HG02885 (cell line): ENCODE measurements at regions not wholly inside any gene's neighbourhood (a gene's known extent, or its start where the extent isn't known, plus 50 kb on each side); places are given as distances from the start of the nearest gene placed in this dataset.

Source experiments
- ATAC-seq: cut with Tn5 transposase; IDR thresholded peaks from one replicate; pipeline ENCODE4 v1.9.1; 2021; ENCODE audit warnings: mild to moderate bottlenecking; ENCODE audit not compliant: unreplicated experiment, poor library complexity

- ATAC-seq, result no peak
These were observed 133.6 kb upstream of the PRICKLE2 start for GRCh38 chr3:64358853-64359252.

- no peak for ATAC-seq
These were observed 132.9 kb upstream of the PRICKLE2 start for GRCh38 chr3:64358176-64358575.

- no peak for ATAC-seq
These were observed 132.2 kb upstream of the PRICKLE2 start for GRCh38 chr3:64357481-64357880.

GRCh38 chr3:64355401-64355807 lies 130.1 kb upstream of the PRICKLE2 start:
- ATAC-seq, result no peak

GRCh38 chr3:64354956-64355355 lies 129.7 kb upstream of the PRICKLE2 start:
- ATAC-seq, result no peak

GRCh38 chr3:64354221-64354620 lies 129.0 kb upstream of the PRICKLE2 start:
- no peak for ATAC-seq

GRCh38 chr3:64353226-64353625 lies 128.0 kb upstream of the PRICKLE2 start:
- ATAC-seq, result no peak

- no peak for ATAC-seq
These were observed 127.3 kb upstream of the PRICKLE2 start for GRCh38 chr3:64352639-64352992.

GRCh38 chr3:64351713-64352638 lies 126.7 kb upstream of the PRICKLE2 start:
- no peak for ATAC-seq

- no peak for ATAC-seq
These were observed 124.3 kb upstream of the PRICKLE2 start for GRCh38 chr3:64349551-64349950.

- no peak for ATAC-seq
These were observed 120.1 kb upstream of the PRICKLE2 start for GRCh38 chr3:64345371-64345770.

GRCh38 chr3:64344721-64345207 lies 119.5 kb upstream of the PRICKLE2 start:
- no peak for ATAC-seq

- ATAC-seq, result no peak
These were observed 118.6 kb upstream of the PRICKLE2 start for GRCh38 chr3:64343689-64344430.

GRCh38 chr3:64342940-64343688 lies 117.8 kb upstream of the PRICKLE2 start:
- ATAC-seq, result no peak

GRCh38 chr3:64341296-64341695 lies 116.0 kb upstream of the PRICKLE2 start:
- ATAC-seq, result no peak

GRCh38 chr3:64340641-64341101 lies 115.4 kb upstream of the PRICKLE2 start:
- ATAC-seq, result no peak

GRCh38 chr3:64336488-64336887 lies 111.2 kb upstream of the PRICKLE2 start:
- ATAC-seq, result no peak

GRCh38 chr3:64332459-64333350 lies 107.4 kb upstream of the PRICKLE2 start:
- no peak for ATAC-seq

GRCh38 chr3:64331605-64332004 lies 106.3 kb upstream of the PRICKLE2 start:
- ATAC-seq, result no peak

GRCh38 chr3:64329037-64329436 lies 103.8 kb upstream of the PRICKLE2 start:
- no peak for ATAC-seq
